NCI-H774 (cell line): ENCODE measurements at regions not wholly inside any gene's neighbourhood (a gene's known extent, or its start where the extent isn't known, plus 50 kb on each side); places are given as distances from the start of the nearest gene placed in this dataset.

Source experiments
- DNase-seq: peaks from one replicate; lab custom pipeline; 2025; lab: John Stamatoyannopoulos, UW

DNA sequence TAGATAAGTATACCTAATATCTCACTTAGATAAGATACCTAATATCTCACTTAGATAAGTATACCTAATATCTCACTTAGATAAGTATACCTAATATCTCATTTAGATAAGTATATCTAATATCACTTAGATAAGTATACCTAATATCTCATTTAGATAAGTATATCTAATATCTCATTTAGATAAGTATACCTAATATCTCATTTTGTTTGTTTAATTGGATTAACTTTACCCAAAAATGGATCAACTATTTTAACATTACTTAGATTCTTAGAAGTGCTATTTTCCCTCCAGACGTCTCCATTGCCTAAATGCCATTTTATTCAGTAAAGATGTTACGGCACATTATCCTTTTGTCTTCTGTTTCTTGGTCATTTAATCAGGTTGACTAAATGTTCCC lies 346.4 kb downstream of the CHRM3 start:
- DNase-seq: no peak

DNA sequence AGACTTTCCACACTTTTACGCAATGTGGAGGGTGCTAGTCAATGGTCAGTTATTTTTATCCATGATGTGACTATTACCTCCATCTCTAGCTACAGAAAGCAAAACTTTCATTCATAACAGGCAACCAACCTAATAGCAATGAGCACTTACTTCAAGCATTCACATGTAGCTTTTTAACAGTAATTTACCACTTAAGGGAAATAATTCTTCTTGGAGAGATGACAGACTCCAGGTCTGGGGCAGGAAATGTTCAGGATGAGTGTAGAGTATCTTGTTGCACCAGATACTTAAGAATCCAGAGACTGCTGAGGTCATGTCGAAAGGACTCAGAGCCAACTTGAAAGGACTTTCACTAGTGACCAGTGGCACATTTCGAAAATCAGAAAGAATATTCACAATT lies 347.6 kb downstream of the CHRM3 start:
- no peak for DNase-seq

DNA sequence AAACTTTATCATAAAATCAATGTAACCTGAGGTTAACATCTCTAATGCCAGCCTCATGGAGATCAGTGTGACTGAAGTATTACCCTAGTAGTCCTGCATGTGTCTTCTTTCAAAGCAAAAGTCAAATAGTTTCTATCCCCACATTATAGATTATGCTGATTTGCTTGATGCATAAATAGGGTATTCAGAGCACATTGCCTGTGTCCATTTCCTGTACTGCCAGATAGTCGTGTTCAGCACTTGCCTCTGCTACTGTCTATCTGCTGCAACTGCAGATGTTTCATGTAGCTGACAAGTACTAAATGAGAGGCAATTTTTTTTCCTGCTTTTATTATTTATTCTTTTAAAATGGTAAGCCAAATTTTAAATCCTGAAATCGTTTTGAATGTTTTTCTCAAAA lies 348.7 kb downstream of the CHRM3 start:
- no peak for DNase-seq

DNA sequence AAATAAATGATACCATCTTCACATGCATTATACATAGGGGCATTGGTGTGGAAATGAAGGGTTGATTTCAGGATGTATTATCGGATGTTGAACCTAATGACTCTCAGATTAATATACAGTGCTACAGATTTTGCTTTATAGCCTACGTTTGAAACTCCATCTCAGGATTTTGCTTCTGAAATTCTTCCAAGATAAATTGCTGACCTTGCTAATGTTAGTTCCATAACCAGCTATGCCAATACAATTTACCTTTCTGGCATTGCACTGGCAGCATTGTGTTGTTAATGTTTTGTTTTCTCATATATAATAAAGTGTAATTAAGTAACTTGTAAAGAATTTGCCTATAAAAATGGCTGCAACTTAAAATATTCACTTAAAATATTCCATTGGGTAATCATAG lies 350.1 kb downstream of the CHRM3 start:
- no peak for DNase-seq

DNA sequence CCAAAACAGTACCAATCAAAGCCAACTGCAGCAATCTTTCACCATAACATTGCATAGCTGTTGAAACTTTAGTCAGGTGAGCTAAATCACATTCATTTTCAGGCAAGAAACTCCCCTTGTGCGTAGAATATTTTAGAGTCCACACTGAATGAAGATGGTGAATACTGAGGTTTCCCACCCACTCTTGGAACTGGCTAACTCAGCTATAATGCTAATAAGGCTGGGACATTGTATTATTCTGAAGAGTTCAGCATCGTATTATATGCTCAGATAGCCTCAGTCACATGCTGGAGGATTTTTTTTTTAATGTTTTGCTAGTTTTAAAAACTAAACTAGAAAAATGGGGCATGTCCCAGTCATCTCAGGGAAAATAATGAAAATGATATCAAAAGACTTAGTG lies 352.3 kb upstream of the FMN2 start:
- DNase-seq: no peak

DNA sequence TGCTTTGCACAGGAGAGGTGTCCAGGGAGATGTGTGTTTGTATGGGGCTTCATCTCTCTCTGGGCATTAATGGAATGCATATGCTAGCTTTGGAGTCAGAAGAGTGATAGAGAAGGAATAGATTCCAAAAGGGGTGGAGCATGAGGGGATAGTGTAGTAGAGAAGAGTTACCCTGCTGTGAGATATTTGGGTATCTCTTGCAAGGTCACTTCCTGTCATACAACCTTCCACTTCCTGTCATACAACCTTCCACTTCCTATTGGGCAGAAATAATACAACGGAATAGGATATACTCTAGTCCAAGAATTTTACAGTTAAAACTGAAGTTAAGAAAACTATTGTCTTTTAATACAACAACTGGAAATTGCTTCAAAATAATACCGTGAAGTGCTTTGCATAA lies 351.8 kb upstream of the FMN2 start:
- no peak for DNase-seq

DNA sequence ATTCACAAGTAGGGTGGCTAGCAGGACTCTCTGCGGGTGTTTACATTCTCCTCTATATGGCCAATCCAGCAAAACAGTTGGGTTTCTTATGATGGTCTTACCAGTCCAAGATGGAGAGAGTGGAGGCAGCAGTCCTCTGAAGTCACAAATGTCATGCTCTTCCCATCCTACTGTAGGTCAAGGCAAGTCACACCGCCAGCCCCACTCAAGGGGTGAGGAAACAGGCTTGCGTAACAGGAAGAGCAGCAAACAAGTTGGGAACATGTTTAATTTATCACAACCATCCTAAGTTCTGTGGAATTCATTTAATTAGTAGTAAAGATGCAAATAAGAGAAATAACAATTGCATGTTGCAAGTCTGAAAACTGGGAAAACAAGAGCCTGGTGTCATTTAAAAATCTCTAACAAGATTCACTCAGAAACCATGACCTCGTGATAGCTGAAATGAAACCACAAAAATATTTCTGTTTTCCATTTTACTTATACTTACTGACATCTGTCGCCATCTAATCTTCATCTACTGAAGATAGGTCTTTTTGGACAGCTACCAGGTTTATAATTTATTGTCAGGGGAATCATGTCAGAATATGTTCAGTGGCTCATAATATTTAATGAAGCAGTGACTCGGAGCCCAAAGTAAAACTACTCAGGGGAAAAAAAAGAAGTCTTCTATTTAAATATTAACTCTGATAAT lies 349.1 kb upstream of the FMN2 start:
- DNase-seq: no peak

DNA sequence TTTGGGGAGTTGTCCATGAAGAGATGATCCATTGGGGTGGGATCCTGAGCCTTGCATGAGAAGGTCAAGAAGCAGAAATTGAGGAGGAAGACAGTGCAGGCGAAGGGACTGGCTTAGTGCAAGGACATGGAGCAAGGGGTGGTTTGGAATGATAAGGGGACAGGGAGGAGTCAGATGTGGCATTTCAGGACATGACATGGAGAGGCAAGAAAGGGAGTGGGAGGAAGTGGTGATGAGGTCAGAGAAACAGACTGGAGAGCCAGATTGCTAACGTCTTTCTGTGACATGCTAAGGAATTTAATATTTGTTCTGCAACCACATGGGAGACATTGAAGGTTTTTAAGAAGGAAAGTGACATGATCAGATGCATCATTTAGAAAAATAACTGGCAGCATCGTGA lies 346.8 kb upstream of the FMN2 start:
- DNase-seq: no peak

DNA sequence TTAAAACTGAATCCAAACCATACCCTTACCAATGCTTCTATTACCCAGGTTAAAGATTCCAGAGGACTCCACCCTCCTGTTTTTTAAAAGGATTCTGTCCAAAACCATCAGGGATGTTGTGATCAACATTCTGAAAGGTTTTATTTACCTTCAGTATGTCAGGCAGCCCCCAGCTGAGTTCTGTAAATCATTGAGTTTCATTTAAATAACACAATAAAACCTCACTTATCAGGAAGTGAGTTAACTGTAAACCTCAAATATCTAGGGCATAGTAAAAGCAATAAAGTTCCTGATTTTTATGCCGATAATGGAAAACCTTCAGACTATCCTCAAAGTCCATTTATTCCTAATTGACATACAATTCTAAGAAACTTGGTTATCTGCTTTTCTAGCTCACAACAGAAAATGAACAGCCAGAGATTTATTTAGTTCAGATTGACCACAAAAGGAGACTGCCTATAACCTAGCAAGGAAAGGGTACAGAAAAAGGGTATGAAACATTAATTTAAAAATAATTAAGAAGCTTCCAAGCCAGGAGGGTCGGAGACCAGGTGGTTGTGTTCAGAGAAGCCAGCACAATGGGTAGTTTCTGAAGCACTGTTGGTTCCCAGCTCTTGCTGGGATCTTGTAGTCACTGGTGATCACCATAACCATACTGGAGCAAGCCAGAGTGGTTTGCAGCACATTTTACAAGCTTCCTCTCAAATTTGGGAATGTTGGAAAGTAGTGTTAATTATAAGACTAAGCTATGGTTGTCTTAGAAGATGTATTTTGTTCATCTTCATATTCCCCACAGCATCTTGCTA lies 336.4 kb upstream of the FMN2 start:
- no peak for DNase-seq

DNA sequence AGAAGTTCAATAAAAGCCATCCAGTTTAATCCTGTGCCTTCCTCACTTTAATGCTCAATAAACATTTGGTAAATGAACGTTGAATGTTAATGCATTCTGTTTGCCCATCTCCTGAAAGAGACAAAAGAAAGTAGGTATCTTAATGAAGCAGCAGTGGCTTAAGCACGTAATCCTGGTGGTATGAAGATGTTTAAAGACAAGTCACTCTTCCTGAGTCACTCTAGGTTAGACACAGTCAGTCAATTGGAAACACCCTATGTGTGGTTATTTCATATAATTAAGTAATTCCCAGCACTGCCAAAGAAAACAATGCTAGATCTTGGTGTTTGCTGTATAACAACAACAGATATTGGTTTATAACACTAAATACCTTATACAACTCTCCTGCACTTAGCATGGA lies 334.0 kb upstream of the FMN2 start:
- DNase-seq: no peak

DNA sequence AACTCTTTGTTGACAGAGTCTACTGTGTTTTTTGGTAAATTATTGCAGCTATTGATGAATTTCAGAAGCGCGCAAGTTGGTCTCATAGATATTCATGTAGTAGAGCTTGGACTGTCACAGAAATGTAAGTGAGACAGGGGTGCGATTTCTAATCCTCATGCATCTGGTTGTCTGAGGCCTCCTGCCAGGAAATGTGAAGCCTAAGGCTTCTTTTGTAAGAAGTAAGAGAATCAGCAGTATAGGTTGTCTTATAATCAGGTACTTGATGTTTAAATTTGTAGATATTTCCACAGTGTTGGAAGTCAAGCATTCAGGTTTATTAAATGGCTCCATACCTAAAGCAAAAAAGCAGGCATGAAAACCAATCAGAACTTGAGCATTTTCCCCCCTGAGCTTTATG lies 332.9 kb upstream of the FMN2 start:
- DNase-seq: no peak

DNA sequence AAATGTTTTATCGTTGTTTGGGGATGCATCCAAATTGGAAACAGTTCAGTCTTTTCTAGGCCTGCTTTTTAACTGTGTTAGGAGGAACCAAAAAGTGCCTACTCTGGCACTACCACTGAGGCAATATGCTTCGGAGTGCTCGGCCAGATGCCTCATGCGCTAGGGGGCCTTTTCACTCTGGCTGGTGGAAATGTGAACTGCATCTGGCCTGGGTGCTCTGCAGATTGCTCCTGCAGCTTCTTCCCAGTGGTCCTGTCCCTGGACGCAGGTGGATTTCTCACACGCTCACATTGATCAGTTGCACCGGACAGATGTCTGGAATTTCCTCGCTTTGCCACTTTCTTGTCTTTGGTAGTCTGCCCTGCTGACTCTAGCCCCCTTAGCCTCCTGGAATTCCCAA lies 330.2 kb upstream of the FMN2 start:
- DNase-seq: no peak

DNA sequence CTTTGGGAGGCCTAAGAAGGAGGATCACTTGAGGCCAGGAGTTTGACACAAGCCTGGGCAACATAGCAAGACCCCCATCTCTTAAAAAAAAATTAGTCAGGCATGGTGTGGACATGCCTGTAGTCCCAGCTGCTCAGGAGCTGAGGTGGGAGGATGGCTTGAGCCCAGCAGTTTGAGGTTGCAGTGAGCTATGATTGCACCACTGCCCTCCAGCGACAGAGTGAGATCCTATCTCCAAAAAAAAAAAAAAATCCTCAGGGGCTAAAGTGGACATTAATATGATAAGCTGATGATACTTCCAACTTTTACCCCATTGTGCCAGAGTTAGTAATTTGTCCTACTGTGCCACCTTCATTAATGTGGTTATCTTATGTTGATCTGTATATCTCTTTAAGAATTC lies 327.8 kb upstream of the FMN2 start:
- DNase-seq: no peak

DNA sequence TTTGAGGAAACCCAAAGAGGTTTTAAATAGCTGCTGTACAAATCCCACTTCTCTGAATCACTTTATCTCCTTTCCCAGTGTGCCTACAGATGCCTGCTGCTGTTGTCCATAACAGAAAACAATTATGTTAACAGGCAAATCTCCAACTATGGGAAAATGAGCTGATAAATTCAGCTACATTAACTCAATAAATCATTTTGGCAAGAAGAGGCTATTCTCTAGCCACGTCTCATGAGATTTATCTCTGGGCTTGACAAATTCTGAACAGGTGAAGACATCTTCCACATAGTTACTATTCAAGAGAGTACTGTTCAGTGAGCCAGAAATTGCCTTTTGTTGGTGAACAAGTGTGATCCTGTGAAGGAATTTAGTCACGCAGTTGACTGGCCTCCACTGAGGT lies 327.1 kb upstream of the FMN2 start:
- DNase-seq: no peak

DNA sequence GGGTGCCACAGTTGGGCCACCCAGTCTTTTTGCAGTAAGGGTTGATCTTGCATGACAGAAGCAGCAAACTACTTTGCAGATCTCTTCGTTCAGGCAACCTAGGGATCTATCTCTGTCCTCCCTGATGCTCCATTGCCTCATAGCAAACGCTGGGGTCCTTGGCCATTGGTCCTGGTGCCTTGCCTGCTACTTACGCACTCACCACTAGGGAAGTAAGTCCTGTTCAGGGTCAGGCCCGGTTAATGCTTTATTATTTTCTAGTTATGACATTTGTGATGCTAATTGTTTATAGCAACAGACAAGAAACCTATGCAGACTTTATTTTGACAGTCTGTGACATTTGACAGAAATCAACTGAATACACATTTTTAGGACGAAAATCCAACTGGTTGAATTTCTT lies 326.5 kb upstream of the FMN2 start:
- no peak for DNase-seq

DNA sequence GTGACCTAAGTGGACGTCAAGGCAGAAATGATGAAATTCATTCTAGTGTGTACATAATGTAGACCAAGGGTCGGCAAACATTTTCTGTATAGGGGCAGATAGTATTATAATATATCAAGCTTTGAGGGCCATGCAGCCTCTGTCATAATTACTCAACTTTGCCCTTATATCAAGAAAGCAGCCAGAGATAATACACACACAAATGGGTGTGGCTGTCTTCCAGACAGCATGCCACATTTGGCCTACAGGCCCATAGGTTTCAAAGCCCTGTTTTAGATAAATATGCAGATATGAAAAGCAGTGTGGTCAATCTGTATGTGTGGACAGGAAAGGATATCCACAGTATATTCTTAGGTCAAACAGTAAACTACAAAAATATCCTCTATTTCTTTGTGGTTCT lies 320.1 kb upstream of the FMN2 start:
- DNase-seq: no peak

DNA sequence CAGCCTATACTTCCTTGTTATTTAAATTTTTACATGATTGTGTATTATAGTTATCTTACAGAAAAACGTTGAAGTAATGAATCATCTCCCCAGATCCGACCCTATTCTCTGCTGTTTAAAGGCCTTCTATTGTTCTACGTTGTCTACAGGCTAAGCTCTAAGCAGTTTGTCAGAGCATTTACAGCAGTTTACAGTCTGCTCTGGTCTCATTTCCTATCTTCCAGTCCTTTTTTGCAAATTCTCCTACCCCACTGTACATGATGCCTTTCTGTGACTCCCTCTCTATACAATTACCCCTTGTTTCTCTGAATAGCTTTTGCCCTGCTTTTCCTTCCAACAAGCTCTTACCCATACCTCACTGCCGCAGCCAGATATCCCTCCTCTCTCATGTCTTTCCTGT lies 319.2 kb upstream of the FMN2 start:
- no peak for DNase-seq

DNA sequence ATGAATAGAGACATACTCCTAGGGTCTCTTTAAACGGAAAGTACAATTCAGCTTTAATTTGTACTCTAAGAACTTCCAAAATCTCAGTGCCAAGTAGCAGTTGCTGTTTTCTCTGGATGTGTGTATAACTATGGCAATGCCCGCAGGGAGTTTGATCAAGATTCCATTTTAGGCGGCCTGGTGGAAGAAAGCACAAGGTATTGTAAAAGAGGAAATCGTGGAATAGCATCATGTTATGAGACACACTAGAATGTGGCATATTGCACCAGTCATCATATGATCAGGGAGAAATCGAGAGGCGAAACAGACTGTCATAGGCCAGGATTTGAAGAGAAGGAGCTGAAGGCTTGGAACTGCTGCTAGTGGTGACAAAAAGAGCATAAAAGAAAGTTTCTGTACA lies 316.2 kb upstream of the FMN2 start:
- DNase-seq: no peak

DNA sequence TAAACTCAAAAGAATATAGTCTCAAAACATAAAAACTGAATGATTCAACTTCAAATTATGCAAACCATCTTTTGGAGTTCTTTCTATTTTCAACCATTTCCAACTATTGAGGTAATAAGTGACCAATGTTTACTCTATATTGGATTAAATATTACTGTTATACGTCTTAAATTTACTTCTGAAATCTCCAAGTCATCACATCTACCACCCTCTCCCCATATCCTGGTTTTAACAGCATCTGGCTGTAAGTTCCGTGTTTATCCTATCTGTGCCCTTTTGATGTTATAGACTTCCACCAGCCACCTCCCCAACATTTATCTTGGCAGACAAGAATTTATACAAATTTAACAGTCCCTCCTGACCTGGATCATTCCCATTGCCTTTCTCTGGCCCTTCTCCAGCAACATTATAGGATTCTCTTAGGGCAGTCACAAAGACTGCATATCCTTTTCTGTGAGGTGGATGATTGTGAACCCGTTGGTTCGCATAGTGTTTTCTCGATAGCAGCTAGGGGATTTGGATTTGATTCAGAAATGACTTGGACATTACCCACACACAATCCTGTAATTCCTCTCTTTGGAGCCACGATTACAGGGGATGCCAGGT lies 313.4 kb upstream of the FMN2 start:
- no peak for DNase-seq

DNA sequence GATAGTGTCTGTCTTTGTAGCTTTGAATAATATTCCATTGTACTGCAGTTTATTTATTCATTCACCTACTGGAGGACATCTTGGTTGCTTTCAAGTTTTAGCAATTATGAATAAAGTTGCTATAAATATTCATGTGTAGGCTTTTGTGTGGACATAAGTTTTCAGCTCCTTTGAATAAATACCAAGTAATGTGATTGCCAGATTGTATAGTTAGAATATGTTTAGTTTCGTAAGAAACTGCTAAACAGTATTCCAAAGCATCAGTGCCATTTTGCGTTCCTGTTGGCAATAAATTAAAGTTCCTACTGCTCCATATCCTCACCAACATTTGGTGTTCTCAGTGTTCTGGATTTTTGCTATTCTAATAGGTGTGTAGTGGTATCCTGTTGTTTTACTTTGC lies 311.7 kb upstream of the FMN2 start:
- DNase-seq: no peak

DNA sequence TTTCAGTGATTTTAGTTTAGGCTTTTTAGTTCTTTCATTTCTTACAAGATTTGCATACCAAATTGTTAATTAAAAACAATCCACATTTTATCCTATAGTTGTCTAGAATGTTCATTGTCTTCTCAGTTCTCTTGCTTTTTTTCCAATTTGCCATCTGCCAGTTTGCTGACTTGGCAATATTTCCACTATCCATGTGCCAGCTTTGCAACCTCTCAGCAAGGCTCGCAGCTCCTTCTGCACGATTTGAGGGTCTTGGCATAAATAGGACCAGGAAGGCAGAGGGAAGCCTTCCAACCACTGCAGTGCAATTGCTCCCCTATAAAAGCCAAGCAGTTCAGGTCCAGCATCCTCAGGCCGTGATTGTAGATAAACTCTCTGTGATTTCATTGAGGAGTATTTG lies 306.8 kb upstream of the FMN2 start:
- DNase-seq: no peak

DNA sequence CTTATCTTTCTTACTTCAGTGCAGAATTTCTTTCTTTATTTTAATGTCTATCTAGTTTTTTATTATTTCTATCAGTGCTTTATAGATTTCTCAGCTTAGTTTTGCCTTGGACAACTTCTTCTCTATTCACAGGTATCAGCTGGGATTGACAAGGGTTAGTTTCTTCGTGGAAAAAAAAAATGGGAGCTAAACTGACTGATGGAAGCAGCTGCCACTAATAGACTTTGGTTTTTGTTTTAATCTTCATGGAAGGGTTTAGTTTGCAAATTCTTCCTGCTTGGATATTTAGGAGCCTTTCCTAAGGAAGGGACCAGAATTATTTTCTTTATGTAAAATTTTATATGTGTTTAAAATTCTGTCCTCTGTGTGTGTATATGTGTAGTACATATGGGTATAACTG lies 306.1 kb upstream of the FMN2 start:
- no peak for DNase-seq

DNA sequence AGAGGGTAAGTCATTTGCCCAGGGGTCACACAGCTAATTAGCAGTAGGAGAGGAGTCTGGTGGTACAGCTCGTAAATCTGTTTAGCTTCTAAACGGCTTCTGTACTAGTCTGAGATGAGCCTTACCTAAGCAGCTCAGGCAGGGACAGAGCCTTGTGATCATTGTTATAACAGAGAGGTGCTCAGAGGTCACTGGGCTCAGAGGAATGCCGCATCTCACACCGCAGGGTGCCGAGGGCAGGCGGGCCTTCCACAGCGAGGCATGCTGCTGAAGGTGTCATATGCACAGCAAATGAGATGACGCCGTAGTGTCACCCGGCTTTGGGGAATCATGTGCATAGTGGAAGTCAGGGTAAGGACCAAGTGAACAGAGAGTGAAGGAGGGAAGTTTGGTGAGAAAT lies 305.2 kb upstream of the FMN2 start:
- DNase-seq: no peak

DNA sequence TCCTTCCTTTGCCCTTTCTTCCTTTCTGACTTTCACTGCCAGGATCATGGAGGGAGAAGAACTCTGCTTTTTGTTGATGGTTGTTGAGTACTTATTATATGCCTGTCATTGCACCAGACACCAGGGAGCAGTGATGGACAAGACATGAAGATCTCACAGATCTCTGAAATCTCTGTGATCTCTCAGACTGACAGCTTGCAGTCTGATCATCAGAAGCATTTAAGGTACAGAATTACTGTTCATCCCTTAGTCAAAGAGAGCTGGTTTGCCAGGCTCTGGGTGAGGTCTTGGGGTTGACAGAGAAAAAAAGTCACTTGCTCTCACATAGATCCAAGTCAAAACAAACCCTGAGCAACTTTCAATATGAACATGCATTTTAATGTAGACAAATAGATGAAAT lies 299.5 kb upstream of the FMN2 start:
- DNase-seq: no peak
